GM23248 (cell line): ENCODE measurements at regions not wholly inside any gene's neighbourhood (a gene's known extent, or its start where the extent isn't known, plus 50 kb on each side); places are given as distances from the start of the nearest gene placed in this dataset.

Experiments
- DNase-seq: peaks from one replicate; pipeline ENCODE4 v3.0.0-alpha.2; 2015
- H2AFZ ChIP-seq: fragments of 200-600 bp; sonication (generic); 2 replicates; pipeline ENCODE4 v1.6.1; 2016; ENCODE audit warnings: antibody characterized with exemption
- H3F3A ChIP-seq: fragments of 200-600 bp; sonication (generic); 2 replicates; pipeline ENCODE4 v1.6.1; 2016; ENCODE audit warnings: mild to moderate bottlenecking, antibody characterized with exemption, mixed run types; ENCODE audit not compliant: insufficient read depth
- H3K27ac ChIP-seq: fragments of 200-600 bp; sonication (generic); 2 replicates; pipeline ENCODE4 v1.5.1; 2016; ENCODE audit warnings: mild to moderate bottlenecking
- H3K27me3 ChIP-seq: fragments of 200-600 bp; sonication (generic); replicated peaks from 2 replicates; pipeline ENCODE4 v1.6.1; 2016; ENCODE audit warnings: mild to moderate bottlenecking; ENCODE audit not compliant: insufficient read depth
- H3K36me3 ChIP-seq: fragments of 200-600 bp; sonication (generic); 2 replicates; pipeline ENCODE4 v1.6.1; 2016; ENCODE audit warnings: low read depth, mild to moderate bottlenecking
- H3K4me1 ChIP-seq: fragments of 200-600 bp; sonication (generic); 2 replicates; pipeline ENCODE4 v1.6.1; 2016; ENCODE audit warnings: mild to moderate bottlenecking; ENCODE audit not compliant: insufficient read depth
- H3K4me2 ChIP-seq: fragments of 200-600 bp; sonication (generic); one replicate; pipeline ENCODE4 v1.6.1; 2016; ENCODE audit warnings: mild to moderate bottlenecking; ENCODE audit not compliant: unreplicated experiment
- H3K4me3 ChIP-seq: fragments of 200-600 bp; sonication (generic); 2 replicates; pipeline ENCODE4 v1.5.1; 2016; ENCODE audit warnings: mild to moderate bottlenecking
- H3K79me2 ChIP-seq: fragments of 200-600 bp; sonication (generic); 2 replicates; pipeline ENCODE4 v1.6.1; 2016; ENCODE audit warnings: mild to moderate bottlenecking; ENCODE audit not compliant: insufficient read depth
- H3K9ac ChIP-seq: fragments of 200-600 bp; sonication (generic); 2 replicates; pipeline ENCODE4 v1.6.1; 2016; ENCODE audit warnings: mild to moderate bottlenecking
- H3K9me2 ChIP-seq: fragments of 200-600 bp; sonication (generic); 2 replicates; pipeline ENCODE4 v1.6.1; 2016; ENCODE audit warnings: mixed run types, mild to moderate bottlenecking, moderate library complexity; ENCODE audit not compliant: insufficient read depth
- H3K9me3 ChIP-seq: fragments of 200-600 bp; sonication (generic); one replicate; pipeline ENCODE4 v1.6.1; 2017; ENCODE audit warnings: low read depth
- H4K20me1 ChIP-seq: fragments of 200-600 bp; sonication (generic); 2 replicates; pipeline ENCODE4 v1.6.0; 2016; ENCODE audit not compliant: insufficient read depth
- EZH2 ChIP-seq: fragments of 200-600 bp; sonication (generic); IDR thresholded peaks from 2 replicates; pipeline ENCODE4 v1.6.1; 2018; ENCODE audit warnings: antibody characterized with exemption, mild to moderate bottlenecking; ENCODE audit not compliant: insufficient read depth, poor library complexity, severe bottlenecking
- EZH2phosphoT487 ChIP-seq: fragments of 200-600 bp; sonication (generic); IDR thresholded peaks from 2 replicates; pipeline ENCODE4 v1.6.1; 2018; ENCODE audit warnings: antibody characterized with exemption, moderate library complexity, mild to moderate bottlenecking, low read depth; ENCODE audit not compliant: insufficient read depth
- WGBS, 2 experiments: methylation state at CpG; one replicate each; pipeline ENCODE4 v1.1.6; 2015 to 2017; ENCODE audit warnings: low lambda C conversion rate in 2 of 2, low coverage in 1 of 2; ENCODE audit errors: missing lambda C conversion rate in 2 of 2; 5-methylcytosine and 5-hydroxymethylcytosine counted together
- in situ Hi-C: fragments of 300-500 bp; cut with MboI; formaldehyde crosslinking; loops from 2 replicates; pipeline ENCODE4 v1.15.0; 2020

GRCh38 chr11:112588252-112588694 is 327.6 kb upstream of the PLET1 start:
- no peaks in the 10 kb centered on the region for H3K79me2 ChIP-seq
- TF ChIP-seq EZH2 (no peak), EZH2phosphoT487 (no peak)
- no peak overlapping the region for H3K9ac ChIP-seq
- no peaks in the 10 kb centered on the region for H4K20me1 ChIP-seq
- no peaks in the 10 kb centered on the region for H3F3A ChIP-seq
- WGBS, 2 experiments, result 4% methylated on average over 5 of the region's 5 CpGs
- DNase-seq, result peak; percentile 89
- H3K9me3 ChIP-seq, result no peaks in the 10 kb centered on the region
- no peak overlapping the region for H3K4me2 ChIP-seq
- no peak overlapping the region for H3K4me3 ChIP-seq
- in situ Hi-C loops, result loop anchor here (10.0 to 25.0 kb wide), 2 partner anchors 524 to 697 kb away; no protein-coding TSS in a partner anchor
- no peaks in the 10 kb centered on the region for H3K4me1 ChIP-seq
- no peaks in the 10 kb centered on the region for H3K9me2 ChIP-seq
- H2AFZ ChIP-seq, result peak overlapping the region; percentile 47
- peaks cover 5% of the 10 kb centered on the region; the same call in 1 of the 2 replicates for H3K27me3 ChIP-seq
- no peak overlapping the region for H3K27ac ChIP-seq
- no peaks in the 10 kb centered on the region for H3K36me3 ChIP-seq

- no peak for DNase-seq
- Histone ChIP-seq H3K4me3 (no peak overlapping the region), H3K36me3 (no peaks in the 10 kb centered on the region), H3K4me2 (no peak overlapping the region), H3F3A (no peaks in the 10 kb centered on the region), H4K20me1 (no peaks in the 10 kb centered on the region), H3K79me2 (no peaks in the 10 kb centered on the region), H3K9ac (no peak overlapping the region), H3K27me3 (no peaks in the 10 kb centered on the region; the same call in 1 of the 2 replicates), H3K9me3 (no peaks in the 10 kb centered on the region), H3K9me2 (no peaks in the 10 kb centered on the region), H3K27ac (no peak overlapping the region), H2AFZ (no peak overlapping the region), H3K4me1 (no peaks in the 10 kb centered on the region)
- 67 to 70% methylated on average over 3 of the region's 3 CpGs for WGBS, 2 experiments
- TF ChIP-seq EZH2, result no peak
- TF ChIP-seq EZH2phosphoT487, result no peak
- in situ Hi-C loops, result loop anchor here (10.0 to 25.0 kb wide), 2 partner anchors 523 to 696 kb away; no protein-coding TSS in a partner anchor
Observed at GRCh38 chr11:112589155-112589554, 328.5 kb upstream of the PLET1 start.

GRCh38 chr11:112590764-112591163 is 330.1 kb upstream of the PLET1 start:
- Histone ChIP-seq H3K9ac (no peak overlapping the region), H3K9me2 (no peaks in the 10 kb centered on the region), H3K27me3 (no peaks in the 10 kb centered on the region), H3K4me2 (no peak overlapping the region), H3K36me3 (no peaks in the 10 kb centered on the region), H4K20me1 (no peaks in the 10 kb centered on the region), H2AFZ (no peak overlapping the region), H3K9me3 (no peaks in the 10 kb centered on the region), H3K79me2 (no peaks in the 10 kb centered on the region), H3K27ac (no peak overlapping the region), H3K4me3 (no peak overlapping the region), H3F3A (no peaks in the 10 kb centered on the region), H3K4me1 (no peaks in the 10 kb centered on the region)
- 81 to 88% methylated on average over 2 of the region's 2 CpGs for WGBS, 2 experiments
- in situ Hi-C loops, result loop anchor here (25.0 kb wide), 1 partner anchor 522 kb away; no protein-coding TSS in a partner anchor
- DNase-seq, result peak; percentile 54
- no peak for TF ChIP-seq EZH2phosphoT487
- no peak for TF ChIP-seq EZH2

- no peaks in the 10 kb centered on the region for H4K20me1 ChIP-seq
- no peaks in the 10 kb centered on the region for H3F3A ChIP-seq
- DNase-seq, result no peak
- H3K4me2 ChIP-seq, result no peak overlapping the region
- TF ChIP-seq EZH2phosphoT487, result no peak
- TF ChIP-seq EZH2, result no peak
- no peaks in the 10 kb centered on the region for H3K27me3 ChIP-seq
- H3K4me1 ChIP-seq, result no peaks in the 10 kb centered on the region
- no peak overlapping the region for H3K27ac ChIP-seq
- no peak overlapping the region for H3K4me3 ChIP-seq
- no peak overlapping the region for H3K9ac ChIP-seq
- H3K9me3 ChIP-seq, result no peaks in the 10 kb centered on the region
- no peaks in the 10 kb centered on the region for H3K36me3 ChIP-seq
- H3K9me2 ChIP-seq, result no peaks in the 10 kb centered on the region
- no peak overlapping the region for H2AFZ ChIP-seq
- in situ Hi-C loops, result loop anchor here (25.0 kb wide), 1 partner anchor 519 kb away; no protein-coding TSS in a partner anchor
- no peaks in the 10 kb centered on the region for H3K79me2 ChIP-seq
- 59 to 71% methylated on average over 2 of the region's 2 CpGs for WGBS, 2 experiments
Observed at GRCh38 chr11:112593440-112593839, 332.8 kb upstream of the PLET1 start.

- H3K9me3 ChIP-seq, result no peaks in the 10 kb centered on the region
- no peak overlapping the region for H2AFZ ChIP-seq
- H3K9ac ChIP-seq, result no peak overlapping the region
- no peaks in the 10 kb centered on the region for H3K9me2 ChIP-seq
- H3F3A ChIP-seq, result no peaks in the 10 kb centered on the region
- H3K27ac ChIP-seq, result no peak overlapping the region
- no peak overlapping the region for H3K4me3 ChIP-seq
- H3K27me3 ChIP-seq, result 0 out of 2 replicates have a peak, but pooled peaks cover 3% of the 10 kb centered on the region
- no peaks in the 10 kb centered on the region for H3K36me3 ChIP-seq
- H3K79me2 ChIP-seq, result no peaks in the 10 kb centered on the region
- DNase-seq, result no peak
- no peaks in the 10 kb centered on the region for H3K4me1 ChIP-seq
- TF ChIP-seq EZH2 (no peak), EZH2phosphoT487 (no peak)
- no peak overlapping the region for H3K4me2 ChIP-seq
- in situ Hi-C loops, result loop anchor here (25.0 kb wide), 1 partner anchor 516 kb away; no protein-coding TSS in a partner anchor
- no peaks in the 10 kb centered on the region for H4K20me1 ChIP-seq
Observed at GRCh38 chr11:112596324-112596723, 335.7 kb upstream of the PLET1 start.
